GM19351 (cell line): ENCODE measurements at regions not wholly inside any gene's neighbourhood (a gene's known extent, or its start where the extent isn't known, plus 50 kb on each side); places are given as distances from the start of the nearest gene placed in this dataset.
"Not testable (repeated sequence)": the region's sequence is repeated elsewhere in the genome, so short reads cannot be mapped to it uniquely, and the experiment has no call there.

Experiments
- ATAC-seq: cut with Tn5 transposase; IDR thresholded peaks from one replicate; pipeline ENCODE4 v1.9.1; 2021; ENCODE audit warnings: mild to moderate bottlenecking, moderate library complexity; ENCODE audit not compliant: unreplicated experiment

GRCh38 chr2:87476223-87476872 lies 271.5 kb upstream of the PLGLB2 start:
- ATAC-seq = not testable (repeated sequence)

- not testable (repeated sequence) for ATAC-seq
These were observed 271.0 kb upstream of the PLGLB2 start for GRCh38 chr2:87476936-87477335.

GRCh38 chr2:87477669-87478428 lies 270.0 kb upstream of the PLGLB2 start:
- ATAC-seq = not testable (repeated sequence)

- ATAC-seq = not testable (repeated sequence)
These were observed 269.0 kb upstream of the PLGLB2 start for GRCh38 chr2:87478911-87479310.

GRCh38 chr2:87483093-87483680 lies 264.7 kb upstream of the PLGLB2 start:
- ATAC-seq = not testable (repeated sequence)

GRCh38 chr2:87484363-87484762 lies 263.5 kb upstream of the PLGLB2 start:
- not testable (repeated sequence) for ATAC-seq

- not testable (repeated sequence) for ATAC-seq
These were observed 262.4 kb upstream of the PLGLB2 start for GRCh38 chr2:87485455-87485854.

- peak; percentile 85 for ATAC-seq
These were observed 262.0 kb upstream of the PLGLB2 start for GRCh38 chr2:87485884-87486283.

GRCh38 chr2:87486413-87486812 lies 261.5 kb upstream of the PLGLB2 start:
- ATAC-seq = not testable (repeated sequence)

- not testable (repeated sequence) for ATAC-seq
These were observed 259.9 kb upstream of the PLGLB2 start for GRCh38 chr2:87488021-87488420.

- ATAC-seq = not testable (repeated sequence)
These were observed 258.9 kb upstream of the PLGLB2 start for GRCh38 chr2:87488991-87489390.

- ATAC-seq = not testable (repeated sequence)
These were observed 253.0 kb upstream of the PLGLB2 start for GRCh38 chr2:87494846-87495245.

- ATAC-seq = not testable (repeated sequence)
These were observed 252.4 kb upstream of the PLGLB2 start for GRCh38 chr2:87495455-87495854.

GRCh38 chr2:87496036-87497006 lies 251.6 kb upstream of the PLGLB2 start:
- peak; percentile 77 for ATAC-seq

GRCh38 chr2:87497135-87497534 lies 250.8 kb upstream of the PLGLB2 start:
- not testable (repeated sequence) for ATAC-seq

- ATAC-seq = not testable (repeated sequence)
These were observed 250.2 kb upstream of the PLGLB2 start for GRCh38 chr2:87497700-87498099.

GRCh38 chr2:87498169-87498853 lies 249.6 kb upstream of the PLGLB2 start:
- ATAC-seq = peak; percentile 47

- not testable (repeated sequence) for ATAC-seq
These were observed 249.0 kb upstream of the PLGLB2 start for GRCh38 chr2:87498854-87499238.

GRCh38 chr2:87499860-87500259 lies 248.0 kb upstream of the PLGLB2 start:
- not testable (repeated sequence) for ATAC-seq

GRCh38 chr2:87500421-87500820 lies 247.5 kb upstream of the PLGLB2 start:
- ATAC-seq = not testable (repeated sequence)
